ENCODE measurements at regions not wholly inside any gene's neighbourhood (a gene's known extent, or its start where the extent isn't known, plus 50 kb on each side); places are given as distances from the start of the nearest gene placed in this dataset.

GRCh38 chr21:15260604-15261003, 195.8 kb upstream of the NRIP1 start:
- intact Hi-C loops (cut with DNase I; ENCODE audit: low total_unique reads), result no loop called here
- no peak for DNase-seq (ENCODE audit: low spot score in 2 of 2)
- Histone ChIP-seq H3K27me3 (no peaks in the 10 kb centered on the region), H3K4me1 (no peaks in the 10 kb centered on the region), H3K27ac (no peak overlapping the region), H3K9me3 (no peaks in the 10 kb centered on the region), H3K36me3 (no peaks in the 10 kb centered on the region), H3K4me3 (no peak overlapping the region)
- TF ChIP-seq POLR2A (IDR thresholded peaks at IDR 0.05), result no peak
- TF ChIP-seq, protein P1, sequence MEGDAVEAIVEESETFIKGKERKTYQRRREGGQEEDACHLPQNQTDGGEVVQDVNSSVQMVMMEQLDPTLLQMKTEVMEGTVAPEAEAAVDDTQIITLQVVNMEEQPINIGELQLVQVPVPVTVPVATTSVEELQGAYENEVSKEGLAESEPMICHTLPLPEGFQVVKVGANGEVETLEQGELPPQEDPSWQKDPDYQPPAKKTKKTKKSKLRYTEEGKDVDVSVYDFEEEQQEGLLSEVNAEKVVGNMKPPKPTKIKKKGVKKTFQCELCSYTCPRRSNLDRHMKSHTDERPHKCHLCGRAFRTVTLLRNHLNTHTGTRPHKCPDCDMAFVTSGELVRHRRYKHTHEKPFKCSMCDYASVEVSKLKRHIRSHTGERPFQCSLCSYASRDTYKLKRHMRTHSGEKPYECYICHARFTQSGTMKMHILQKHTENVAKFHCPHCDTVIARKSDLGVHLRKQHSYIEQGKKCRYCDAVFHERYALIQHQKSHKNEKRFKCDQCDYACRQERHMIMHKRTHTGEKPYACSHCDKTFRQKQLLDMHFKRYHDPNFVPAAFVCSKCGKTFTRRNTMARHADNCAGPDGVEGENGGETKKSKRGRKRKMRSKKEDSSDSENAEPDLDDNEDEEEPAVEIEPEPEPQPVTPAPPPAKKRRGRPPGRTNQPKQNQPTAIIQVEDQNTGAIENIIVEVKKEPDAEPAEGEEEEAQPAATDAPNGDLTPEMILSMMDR (IDR thresholded peaks at IDR 0.05), result no peak
- no peak for TF ChIP-seq POLR2AphosphoS5 (IDR thresholded peaks at IDR 0.05)

GRCh38 chr21:15264084-15264665, 199.4 kb upstream of the NRIP1 start:
- intact Hi-C loops (cut with DNase I; ENCODE audit: low total_unique reads), result no loop called here
- H3K27me3 ChIP-seq, result no peaks in the 10 kb centered on the region
- H3K9me3 ChIP-seq, result no peaks in the 10 kb centered on the region
- no peaks in the 10 kb centered on the region for H3K36me3 ChIP-seq
- no peak overlapping the region for H3K27ac ChIP-seq
- TF ChIP-seq POLR2A (IDR thresholded peaks at IDR 0.05) (no peak), POLR2AphosphoS5 (IDR thresholded peaks at IDR 0.05) (no peak)
- TF ChIP-seq, protein P1 (IDR thresholded peaks at IDR 0.05), result no peak
- H3K4me3 ChIP-seq, result no peak overlapping the region
- DNase-seq (ENCODE audit: low spot score in 2 of 2), result no peak
- no peaks in the 10 kb centered on the region for H3K4me1 ChIP-seq

GRCh38 chr21:15272171-15272570, 207.4 kb upstream of the NRIP1 start:
- no peak overlapping the region for H3K4me3 ChIP-seq
- no peaks in the 10 kb centered on the region for H3K27me3 ChIP-seq
- TF ChIP-seq POLR2A (IDR thresholded peaks at IDR 0.05), result no peak
- no peak for TF ChIP-seq POLR2AphosphoS5 (IDR thresholded peaks at IDR 0.05)
- TF ChIP-seq, protein P1 (IDR thresholded peaks at IDR 0.05), result no peak
- H3K36me3 ChIP-seq, result no peaks in the 10 kb centered on the region
- intact Hi-C loops (cut with DNase I; ENCODE audit: low total_unique reads), result no loop called here
- no peaks in the 10 kb centered on the region for H3K9me3 ChIP-seq
- H3K4me1 ChIP-seq, result no peaks in the 10 kb centered on the region
- DNase-seq (ENCODE audit: low spot score in 2 of 2), result no peak
- H3K27ac ChIP-seq, result no peak overlapping the region

GRCh38 chr21:15272591-15272990, 207.8 kb upstream of the NRIP1 start:
- Histone ChIP-seq H3K4me3 (no peak overlapping the region), H3K36me3 (no peaks in the 10 kb centered on the region), H3K27me3 (no peaks in the 10 kb centered on the region), H3K4me1 (no peaks in the 10 kb centered on the region), H3K27ac (no peak overlapping the region), H3K9me3 (no peaks in the 10 kb centered on the region)
- TF ChIP-seq POLR2A (IDR thresholded peaks at IDR 0.05) (no peak), POLR2AphosphoS5 (IDR thresholded peaks at IDR 0.05) (no peak)
- TF ChIP-seq, protein P1 (IDR thresholded peaks at IDR 0.05), result no peak
- no peak for DNase-seq (ENCODE audit: low spot score in 2 of 2)
- intact Hi-C loops (cut with DNase I; ENCODE audit: low total_unique reads), result no loop called here

- intact Hi-C loops (cut with DNase I; ENCODE audit: low total_unique reads), result no loop called here
- no peaks in the 10 kb centered on the region for H3K4me1 ChIP-seq
- H3K4me3 ChIP-seq, result no peak overlapping the region
- H3K27ac ChIP-seq, result no peak overlapping the region
- H3K9me3 ChIP-seq, result no peaks in the 10 kb centered on the region
- no peak for DNase-seq (ENCODE audit: low spot score in 2 of 2)
- H3K27me3 ChIP-seq, result no peaks in the 10 kb centered on the region
- TF ChIP-seq POLR2A (IDR thresholded peaks at IDR 0.05) (no peak), POLR2AphosphoS5 (IDR thresholded peaks at IDR 0.05) (no peak)
- TF ChIP-seq, protein P1 (IDR thresholded peaks at IDR 0.05), result no peak
- no peaks in the 10 kb centered on the region for H3K36me3 ChIP-seq
Observed at GRCh38 chr21:15273244-15273643, 208.4 kb upstream of the NRIP1 start.

Data from breast epithelium (tissue), 4 donors.